Natural killer cell (primary cell): ENCODE measurements at regions not wholly inside any gene's neighbourhood (a gene's known extent, or its start where the extent isn't known, plus 50 kb on each side); places are given as distances from the start of the nearest gene placed in this dataset.

Source experiments
- ATAC-seq, 3 donors: fragments of 150-1000 bp in 2 of 3; fragments of 200-7000 bp in 1 of 3; cut with Tn5 transposase; 1 replicate in 1 of 3; 2 replicates in 2 of 3; pipeline ENCODE4 v1.10.0; 2021; ENCODE audit warnings: mild to moderate bottlenecking in 2 of 3, moderate library complexity in 2 of 3
- DNase-seq, 2 donors: peaks; one replicate each; pipeline versions ENCODE4 v3.0.0 to v3.0.0-alpha.2; 2013 to 2021; ENCODE audit warnings: mixed read lengths in 1 of 2
- H3K27ac ChIP-seq: one replicate; pipeline ENCODE4 v1.5.1; 2013; ENCODE audit warnings: mild to moderate bottlenecking, low read length
- H3K27me3 ChIP-seq: one replicate; pipeline ENCODE4 v1.6.1; 2013; ENCODE audit warnings: low read length; ENCODE audit not compliant: control insufficient read depth, insufficient read depth
- H3K36me3 ChIP-seq: one replicate; pipeline ENCODE4 v1.6.1; 2013; ENCODE audit warnings: low read length; ENCODE audit not compliant: control insufficient read depth, insufficient read depth
- H3K4me1 ChIP-seq: one replicate; pipeline ENCODE4 v1.6.1; 2013; ENCODE audit warnings: low read length; ENCODE audit not compliant: control insufficient read depth, insufficient read depth
- H3K4me3 ChIP-seq: one replicate; pipeline ENCODE4 v1.5.1; 2013; ENCODE audit warnings: low read length
- H3K9me3 ChIP-seq: one replicate; pipeline ENCODE4 v1.6.1; 2013; ENCODE audit warnings: low read length; ENCODE audit not compliant: control insufficient read depth, insufficient read depth
- H3K27ac Mint-ChIP-seq, 2 donors: one replicate each; pipeline ENCODE4 v1.8.0; 2022; ENCODE audit warnings: mild to moderate bottlenecking in 2 of 2, mixed read lengths in 2 of 2, moderate library complexity in 1 of 2
- H3K27me3 Mint-ChIP-seq, 2 donors: one replicate each; pipeline ENCODE4 v1.8.0; 2022; ENCODE audit warnings: low read depth in 2 of 2, mixed read lengths in 2 of 2
- H3K36me3 Mint-ChIP-seq: one replicate; pipeline ENCODE4 v1.8.0; 2022; ENCODE audit warnings: mixed read lengths
- H3K4me1 Mint-ChIP-seq, 2 donors: one replicate each; pipeline ENCODE4 v1.8.0; 2022; ENCODE audit warnings: mixed read lengths in 2 of 2
- H3K4me3 Mint-ChIP-seq: one replicate; pipeline ENCODE4 v1.8.0; 2022; ENCODE audit warnings: mild to moderate bottlenecking, moderate library complexity, mixed read lengths
- H3K9me3 Mint-ChIP-seq, 2 donors: one replicate each; pipeline ENCODE4 v1.8.0; 2022; ENCODE audit warnings: mixed read lengths in 2 of 2
- WGBS: methylation state at CpG from one replicate; pipeline ENCODE4 v1.1.7; 2013; ENCODE audit warnings: missing lambda C conversion rate; ENCODE audit not compliant: insufficient coverage; 5-methylcytosine and 5-hydroxymethylcytosine counted together
- intact Hi-C: fragments of 100-400 bp; cut with micrococcal nuclease; formaldehyde crosslinking; loops from one replicate; pipeline ENCODE4 v1.14.2; 2022
- TF ChIP-seq, protein P1 (sequence below): fragments of 200-600 bp; IDR thresholded peaks from one replicate; pipeline ENCODE4 v1.8.0; 2022; ENCODE audit warnings: antibody characterized with exemption

DNA sequence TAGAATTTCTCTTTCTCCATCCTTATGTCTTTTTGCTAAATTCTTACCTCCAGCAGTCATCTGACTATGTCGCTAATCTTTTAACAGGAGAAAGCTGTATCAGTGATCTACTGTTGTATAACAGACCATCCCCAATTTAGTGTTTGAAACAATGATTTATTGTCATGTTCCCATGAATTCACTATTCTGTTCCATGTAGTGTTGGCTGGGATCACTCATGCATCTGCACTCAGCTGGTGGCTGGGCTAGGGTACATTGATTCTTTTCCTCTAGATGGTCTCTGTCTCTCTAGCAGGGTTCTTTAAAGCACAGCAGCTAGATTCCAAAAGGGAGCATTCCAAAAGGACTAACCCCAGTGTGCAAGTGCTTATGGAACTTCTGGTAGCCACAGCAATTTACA, 184.2 kb upstream of the FANCL start:
- peaks cover 5% of the 10 kb centered on the region for H3K27me3 ChIP-seq
- DNase-seq (no peak), ATAC-seq (no peak)
- Mint-ChIP-seq H3K36me3 (no peaks in the 10 kb centered on the region), H3K27me3 (peaks cover 16 to 35% of the 10 kb centered on the region in 2 donors), H3K4me3 (no peak overlapping the region), H3K4me1 (no peaks in the 10 kb centered on the region), H3K9me3 (no peaks in the 10 kb centered on the region), H3K27ac (no peak overlapping the region)
- no peak overlapping the region for H3K4me3 ChIP-seq
- intact Hi-C loops: no loop called here
- H3K27ac ChIP-seq: no peak overlapping the region
- H3K9me3 ChIP-seq: no peaks in the 10 kb centered on the region
- 100% methylated on average over 1 of the region's 1 CpG for WGBS
- no peaks in the 10 kb centered on the region for H3K36me3 ChIP-seq
- H3K4me1 ChIP-seq: peaks cover 5% of the 10 kb centered on the region
- TF ChIP-seq, protein P1, sequence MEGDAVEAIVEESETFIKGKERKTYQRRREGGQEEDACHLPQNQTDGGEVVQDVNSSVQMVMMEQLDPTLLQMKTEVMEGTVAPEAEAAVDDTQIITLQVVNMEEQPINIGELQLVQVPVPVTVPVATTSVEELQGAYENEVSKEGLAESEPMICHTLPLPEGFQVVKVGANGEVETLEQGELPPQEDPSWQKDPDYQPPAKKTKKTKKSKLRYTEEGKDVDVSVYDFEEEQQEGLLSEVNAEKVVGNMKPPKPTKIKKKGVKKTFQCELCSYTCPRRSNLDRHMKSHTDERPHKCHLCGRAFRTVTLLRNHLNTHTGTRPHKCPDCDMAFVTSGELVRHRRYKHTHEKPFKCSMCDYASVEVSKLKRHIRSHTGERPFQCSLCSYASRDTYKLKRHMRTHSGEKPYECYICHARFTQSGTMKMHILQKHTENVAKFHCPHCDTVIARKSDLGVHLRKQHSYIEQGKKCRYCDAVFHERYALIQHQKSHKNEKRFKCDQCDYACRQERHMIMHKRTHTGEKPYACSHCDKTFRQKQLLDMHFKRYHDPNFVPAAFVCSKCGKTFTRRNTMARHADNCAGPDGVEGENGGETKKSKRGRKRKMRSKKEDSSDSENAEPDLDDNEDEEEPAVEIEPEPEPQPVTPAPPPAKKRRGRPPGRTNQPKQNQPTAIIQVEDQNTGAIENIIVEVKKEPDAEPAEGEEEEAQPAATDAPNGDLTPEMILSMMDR: no peak

DNA sequence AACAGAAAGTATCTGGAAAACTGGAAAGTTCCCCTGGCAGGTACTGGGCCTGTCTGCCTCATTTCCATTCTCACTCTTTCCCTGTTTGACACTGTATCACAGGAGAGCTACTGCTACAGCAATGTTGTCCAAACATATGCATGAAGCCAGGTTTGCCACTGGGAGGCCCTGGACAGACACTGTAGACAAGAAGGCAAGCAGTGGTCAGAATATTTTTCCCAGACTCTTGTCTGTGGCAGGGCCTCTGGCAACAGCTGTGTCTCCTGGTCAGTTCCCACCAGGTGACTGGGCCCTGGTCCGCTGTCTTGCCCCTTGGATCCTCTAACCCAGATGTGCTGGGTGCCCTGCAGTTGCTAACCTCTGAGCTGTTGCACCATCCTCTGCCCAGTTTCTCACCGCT, 178.9 kb upstream of the FANCL start:
- intact Hi-C loops: no loop called here
- WGBS: 79% methylated on average over 1 of the region's 2 CpGs
- no peak overlapping the region for H3K27ac ChIP-seq
- H3K9me3 ChIP-seq: no peaks in the 10 kb centered on the region
- no peaks in the 10 kb centered on the region for H3K4me1 Mint-ChIP-seq
- no peaks in the 10 kb centered on the region for H3K36me3 ChIP-seq
- ATAC-seq (no peak), DNase-seq (no peak)
- no peaks in the 10 kb centered on the region for H3K9me3 Mint-ChIP-seq
- no peaks in the 10 kb centered on the region for H3K4me1 ChIP-seq
- H3K27me3 ChIP-seq: no peaks in the 10 kb centered on the region
- H3K4me3 Mint-ChIP-seq: no peak overlapping the region
- no peaks in the 10 kb centered on the region for H3K36me3 Mint-ChIP-seq
- no peak overlapping the region for H3K4me3 ChIP-seq
- TF ChIP-seq, protein P1: no peak
- H3K27ac Mint-ChIP-seq: no peak overlapping the region
- H3K27me3 Mint-ChIP-seq: no peaks in the 10 kb centered on the region

DNA sequence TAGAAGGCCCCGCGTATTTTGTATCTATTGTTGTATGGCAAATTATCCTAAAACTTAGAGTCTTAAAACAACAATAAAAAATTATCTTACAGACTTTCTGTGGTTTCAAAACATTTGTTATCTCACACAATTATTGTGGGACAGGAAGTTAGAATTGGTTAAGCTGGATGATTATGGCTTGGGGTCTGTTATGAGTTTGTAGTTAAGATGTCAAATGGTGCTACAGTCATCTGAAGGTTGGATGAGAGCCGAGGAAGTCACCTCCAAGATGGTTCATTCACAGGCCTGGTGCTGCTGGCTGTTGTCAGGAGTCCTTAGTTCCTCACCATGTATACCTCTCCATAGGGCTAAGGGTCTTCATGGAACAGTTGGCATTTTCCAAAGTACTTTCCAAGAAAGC, 175.6 kb upstream of the FANCL start:
- Histone ChIP-seq H3K4me3 (no peak overlapping the region), H3K36me3 (no peaks in the 10 kb centered on the region), H3K9me3 (no peaks in the 10 kb centered on the region), H3K27me3 (no peaks in the 10 kb centered on the region), H3K27ac (no peak overlapping the region), H3K4me1 (no peaks in the 10 kb centered on the region)
- TF ChIP-seq, protein P1: no peak
- Mint-ChIP-seq H3K4me1 (no peaks in the 10 kb centered on the region), H3K27ac (no peak overlapping the region), H3K9me3 (peaks cover 0 to 3% of the 10 kb centered on the region in 2 donors), H3K27me3 (no peaks in the 10 kb centered on the region), H3K36me3 (no peaks in the 10 kb centered on the region), H3K4me3 (no peak overlapping the region)
- intact Hi-C loops: no loop called here
- WGBS: 63% methylated on average over 1 of the region's 3 CpGs
- DNase-seq (no peak), ATAC-seq (no peak)

DNA sequence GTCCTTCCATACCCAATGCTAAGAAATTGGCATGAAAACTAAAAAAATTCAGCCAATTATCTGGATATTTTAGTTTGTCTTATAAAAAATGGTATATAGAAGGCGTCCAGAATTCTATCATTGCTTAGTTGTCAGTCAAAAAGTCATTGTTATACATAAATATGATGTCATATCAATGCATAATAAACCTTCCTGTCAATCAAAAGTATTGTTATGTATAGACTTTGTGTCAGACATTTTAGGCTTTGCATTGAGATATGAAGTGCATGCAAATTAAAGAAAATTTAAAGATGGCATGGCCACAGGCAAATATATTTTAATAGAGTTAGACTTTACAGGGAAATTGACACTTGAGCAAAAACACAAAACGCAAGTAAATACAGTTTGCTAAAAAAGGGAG, 173.4 kb upstream of the FANCL start:
- Mint-ChIP-seq H3K9me3 (peaks cover 0 to 3% of the 10 kb centered on the region in 2 donors), H3K36me3 (no peaks in the 10 kb centered on the region), H3K4me1 (no peaks in the 10 kb centered on the region), H3K27ac (no peak overlapping the region), H3K27me3 (no peaks in the 10 kb centered on the region), H3K4me3 (no peak overlapping the region)
- Histone ChIP-seq H3K36me3 (no peaks in the 10 kb centered on the region), H3K27ac (no peak overlapping the region), H3K4me3 (no peak overlapping the region), H3K27me3 (no peaks in the 10 kb centered on the region), H3K4me1 (no peaks in the 10 kb centered on the region), H3K9me3 (no peaks in the 10 kb centered on the region)
- WGBS: no CpG with 5 or more reads among the region's 2 CpGs
- ATAC-seq: no peak
- TF ChIP-seq, protein P1: no peak
- intact Hi-C loops: no loop called here
- no peak for DNase-seq
